Activated naive CD4-positive, alpha-beta T cell (primary cell): ENCODE measurements at regions not wholly inside any gene's neighbourhood (a gene's known extent, or its start where the extent isn't known, plus 50 kb on each side); places are given as distances from the start of the nearest gene placed in this dataset.
"Not testable (repeated sequence)": the region's sequence is repeated elsewhere in the genome, so short reads cannot be mapped to it uniquely, and the experiment has no call there.

ENCODE experiments used
- DNase-seq, 4 experiments: peaks; one replicate each; lab custom pipeline; 2025; lab: John Stamatoyannopoulos, UW

GRCh38 chr12:4156317-4156716, 117.2 kb upstream of the CCND2 start:
- no peak for DNase-seq

- DNase-seq, result no peak
Measured at GRCh38 chr12:4154672-4155225, 118.8 kb upstream of the CCND2 start.

- no peak for DNase-seq
Measured at GRCh38 chr12:4153343-4153892, 120.1 kb upstream of the CCND2 start.

- no peak for DNase-seq
Measured at GRCh38 chr12:4152145-4152795, 121.3 kb upstream of the CCND2 start.

GRCh38 chr12:4151362-4152121, 122.0 kb upstream of the CCND2 start:
- no peak for DNase-seq

GRCh38 chr12:4150355-4150754, 123.2 kb upstream of the CCND2 start:
- not testable (repeated sequence) for DNase-seq

- DNase-seq, result no peak
Measured at GRCh38 chr12:4148418-4149056, 125.0 kb upstream of the CCND2 start.

- no peak for DNase-seq
Measured at GRCh38 chr12:4147031-4147481, 126.5 kb upstream of the CCND2 start.

GRCh38 chr12:4145990-4146859, 127.3 kb upstream of the CCND2 start:
- DNase-seq, result no peak

- no peak for DNase-seq
Measured at GRCh38 chr12:4144676-4145075, 128.9 kb upstream of the CCND2 start.

- peak in 1 of 4 experiments; percentile 21 for DNase-seq
Measured at GRCh38 chr12:4143896-4144295, 129.7 kb upstream of the CCND2 start.

- DNase-seq, result no peak
Measured at GRCh38 chr12:4141348-4142270, 132.0 kb upstream of the CCND2 start.

- DNase-seq, result no peak
Measured at GRCh38 chr12:4140581-4141301, 132.8 kb upstream of the CCND2 start.

GRCh38 chr12:4139191-4139590, 134.4 kb upstream of the CCND2 start:
- DNase-seq, result no peak

- DNase-seq, result not testable (repeated sequence)
Measured at GRCh38 chr12:4138532-4138931, 135.0 kb upstream of the CCND2 start.

GRCh38 chr12:4138051-4138450, 135.5 kb upstream of the CCND2 start:
- DNase-seq, result no peak

GRCh38 chr12:4137441-4137840, 136.1 kb upstream of the CCND2 start:
- DNase-seq, result no peak

GRCh38 chr12:4137015-4137414, 136.5 kb upstream of the CCND2 start:
- DNase-seq, result no peak

- no peak for DNase-seq
Measured at GRCh38 chr12:4135919-4136605, 137.5 kb upstream of the CCND2 start.
